ENCODE measurements at regions not wholly inside any gene's neighbourhood (a gene's known extent, or its start where the extent isn't known, plus 50 kb on each side); places are given as distances from the start of the nearest gene placed in this dataset.

GRCh38 chr6:65760285-65760684, 53.3 kb upstream of the EYS start:
- no peak overlapping the region for H3K27ac ChIP-seq (ENCODE audit: extremely low read depth, low read depth, low read length)
- POLR2A ChIA-PET: no interaction called here
- CTCF ChIA-PET: no interaction called here
- H3K9me3 ChIP-seq (ENCODE audit: control insufficient read depth, insufficient read depth, low read depth, low read length): no peaks in the 10 kb centered on the region
- H3K4me1 ChIP-seq (ENCODE audit: control insufficient read depth, insufficient read depth, low read length): no peaks in the 10 kb centered on the region
- TF ChIP-seq KLF10 (tag by site-specific recombination; IDR thresholded peaks at IDR 0.05) (no peak), OSR2 (tag by site-specific recombination; IDR thresholded peaks at IDR 0.05) (no peak), ZNF302 (tag by site-specific recombination; IDR thresholded peaks at IDR 0.05; ENCODE audit: low read depth) (no peak), TCF7L2 (IDR thresholded peaks at IDR 0.05; ENCODE audit: borderline replicate concordance, low read depth, low read length) (no peak), INSM2 (tag by site-specific recombination; IDR thresholded peaks at IDR 0.05) (no peak), KLF7 (tag by site-specific recombination; IDR thresholded peaks at IDR 0.05; ENCODE audit: borderline replicate concordance) (no peak), ZNF18 (tag by site-specific recombination; IDR thresholded peaks at IDR 0.05) (no peak), ZNF138 (tag by site-specific recombination; IDR thresholded peaks at IDR 0.05; ENCODE audit: borderline replicate concordance) (no peak), ZNF280C (tag by site-specific recombination; IDR thresholded peaks at IDR 0.05) (no peak), KLF8 (tag by site-specific recombination; IDR thresholded peaks at IDR 0.05) (no peak), ZNF155 (tag by site-specific recombination; IDR thresholded peaks at IDR 0.05) (no peak), ZXDB (tag by site-specific recombination; IDR thresholded peaks at IDR 0.05) (no peak), PATZ1 (tag by site-specific recombination; IDR thresholded peaks at IDR 0.05) (no peak), ZNF660 (tag by site-specific recombination; IDR thresholded peaks at IDR 0.05) (no peak), MYNN (tag by site-specific recombination; IDR thresholded peaks at IDR 0.05; ENCODE audit: borderline replicate concordance) (no peak), ZNF548 (tag by site-specific recombination; IDR thresholded peaks at IDR 0.05) (no peak), KLF17 (tag by site-specific recombination; IDR thresholded peaks at IDR 0.05) (no peak), ZEB2 (tag by site-specific recombination; IDR thresholded peaks at IDR 0.05) (no peak), ZFP3 (tag by site-specific recombination; IDR thresholded peaks at IDR 0.05; ENCODE audit: low read depth) (no peak)
- H3K36me3 ChIP-seq (ENCODE audit: control insufficient read depth in 2 of 2, insufficient read depth in 1 of 2, low read length in 2 of 2): no peaks in the 10 kb centered on the region
- no peak overlapping the region for H3K4me3 ChIP-seq (ENCODE audit: low read depth, low read length)

Data from HEK293 (cell line).